ENCODE measurements at regions not wholly inside any gene's neighbourhood (a gene's known extent, or its start where the extent isn't known, plus 50 kb on each side); places are given as distances from the start of the nearest gene placed in this dataset.

DNA sequence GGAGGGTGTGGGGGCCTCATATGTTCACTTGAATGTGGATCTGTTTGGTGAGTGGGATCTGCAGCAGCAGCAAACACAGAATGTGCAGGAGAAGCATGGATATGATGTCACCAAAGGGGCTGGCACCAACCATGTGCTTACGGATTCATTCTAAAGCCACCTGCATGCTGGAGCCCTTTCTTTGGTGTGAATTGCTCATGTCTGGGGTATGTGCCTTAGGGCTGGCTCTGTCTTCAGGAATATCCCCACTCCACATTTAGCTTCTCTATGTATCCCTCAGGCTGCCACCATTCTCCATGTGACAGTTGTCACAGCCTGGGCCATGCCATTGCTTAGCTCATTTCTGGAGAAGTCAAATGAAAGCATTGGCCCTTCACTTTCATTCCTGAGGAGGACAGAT, 606.8 kb upstream of the AMELY start:
- TF ChIP-seq, protein P1, sequence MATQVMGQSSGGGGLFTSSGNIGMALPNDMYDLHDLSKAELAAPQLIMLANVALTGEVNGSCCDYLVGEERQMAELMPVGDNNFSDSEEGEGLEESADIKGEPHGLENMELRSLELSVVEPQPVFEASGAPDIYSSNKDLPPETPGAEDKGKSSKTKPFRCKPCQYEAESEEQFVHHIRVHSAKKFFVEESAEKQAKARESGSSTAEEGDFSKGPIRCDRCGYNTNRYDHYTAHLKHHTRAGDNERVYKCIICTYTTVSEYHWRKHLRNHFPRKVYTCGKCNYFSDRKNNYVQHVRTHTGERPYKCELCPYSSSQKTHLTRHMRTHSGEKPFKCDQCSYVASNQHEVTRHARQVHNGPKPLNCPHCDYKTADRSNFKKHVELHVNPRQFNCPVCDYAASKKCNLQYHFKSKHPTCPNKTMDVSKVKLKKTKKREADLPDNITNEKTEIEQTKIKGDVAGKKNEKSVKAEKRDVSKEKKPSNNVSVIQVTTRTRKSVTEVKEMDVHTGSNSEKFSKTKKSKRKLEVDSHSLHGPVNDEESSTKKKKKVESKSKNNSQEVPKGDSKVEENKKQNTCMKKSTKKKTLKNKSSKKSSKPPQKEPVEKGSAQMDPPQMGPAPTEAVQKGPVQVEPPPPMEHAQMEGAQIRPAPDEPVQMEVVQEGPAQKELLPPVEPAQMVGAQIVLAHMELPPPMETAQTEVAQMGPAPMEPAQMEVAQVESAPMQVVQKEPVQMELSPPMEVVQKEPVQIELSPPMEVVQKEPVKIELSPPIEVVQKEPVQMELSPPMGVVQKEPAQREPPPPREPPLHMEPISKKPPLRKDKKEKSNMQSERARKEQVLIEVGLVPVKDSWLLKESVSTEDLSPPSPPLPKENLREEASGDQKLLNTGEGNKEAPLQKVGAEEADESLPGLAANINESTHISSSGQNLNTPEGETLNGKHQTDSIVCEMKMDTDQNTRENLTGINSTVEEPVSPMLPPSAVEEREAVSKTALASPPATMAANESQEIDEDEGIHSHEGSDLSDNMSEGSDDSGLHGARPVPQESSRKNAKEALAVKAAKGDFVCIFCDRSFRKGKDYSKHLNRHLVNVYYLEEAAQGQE (IDR thresholded peaks at IDR 0.05; ENCODE audit: borderline replicate concordance): no peak
- TF ChIP-seq RAD21 (conservative IDR thresholded peaks at IDR 0.05) (no peak), POLR2AphosphoS5 (IDR thresholded peaks at IDR 0.05) (no peak), CTCF (IDR thresholded peaks at IDR 0.05; ENCODE audit: poor library complexity, severe bottlenecking) (no peak)
